Stimulated activated CD4-positive, alpha-beta T cell treated with anti-CD3 and anti-CD28 coated beads, TNF-alpha, amount 100 ng/mL, for 24 hours (primary cell): ENCODE measurements at regions not wholly inside any gene's neighbourhood (a gene's known extent, or its start where the extent isn't known, plus 50 kb on each side); places are given as distances from the start of the nearest gene placed in this dataset.

Source experiments
- DNase-seq, 3 experiments: peaks; one replicate each; pipeline ENCODE4 v3.0.0-alpha.2; 2020; ENCODE audit warnings: low read depth in 3 of 3

DNA sequence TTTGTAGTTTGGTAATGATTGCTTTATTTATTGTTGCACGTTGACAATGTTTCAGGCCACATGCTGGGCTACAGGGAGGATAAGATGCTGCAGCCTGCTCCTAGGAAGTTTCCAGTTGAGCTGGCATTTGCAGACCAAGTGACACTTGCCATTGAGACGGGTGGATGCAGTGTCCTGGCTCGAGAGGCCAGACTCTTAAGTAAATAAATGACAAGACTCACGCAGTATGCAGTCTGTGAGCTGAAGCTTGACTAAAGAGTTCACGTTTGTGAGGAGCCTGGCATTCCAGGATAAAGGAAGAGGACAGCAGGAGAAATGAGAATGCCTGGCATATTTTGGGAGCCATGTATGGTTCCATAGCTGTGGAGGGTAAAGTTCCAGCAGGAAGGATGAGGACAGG is 105.8 kb downstream of the BAMBI start:
- no peak for DNase-seq

DNA sequence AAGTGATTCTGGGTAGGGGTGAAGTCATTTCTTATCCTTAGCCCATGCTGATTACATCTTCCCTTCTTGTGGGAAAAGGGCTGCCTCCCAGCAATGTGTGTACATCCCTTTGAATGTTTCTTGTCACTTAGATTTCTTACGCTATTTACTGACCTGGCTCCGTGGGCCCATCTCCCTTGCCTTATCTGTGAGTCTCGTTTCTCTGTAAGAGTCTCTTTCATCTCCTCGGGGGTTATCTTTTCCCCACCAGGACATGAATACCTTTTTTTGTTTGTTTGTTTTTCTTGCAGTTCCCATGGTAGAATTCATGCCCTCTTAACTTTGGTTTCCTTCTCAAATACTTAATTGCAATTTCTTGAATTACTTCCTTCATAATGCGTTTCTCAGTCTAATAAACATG is 107.7 kb downstream of the BAMBI start:
- DNase-seq, result no peak

DNA sequence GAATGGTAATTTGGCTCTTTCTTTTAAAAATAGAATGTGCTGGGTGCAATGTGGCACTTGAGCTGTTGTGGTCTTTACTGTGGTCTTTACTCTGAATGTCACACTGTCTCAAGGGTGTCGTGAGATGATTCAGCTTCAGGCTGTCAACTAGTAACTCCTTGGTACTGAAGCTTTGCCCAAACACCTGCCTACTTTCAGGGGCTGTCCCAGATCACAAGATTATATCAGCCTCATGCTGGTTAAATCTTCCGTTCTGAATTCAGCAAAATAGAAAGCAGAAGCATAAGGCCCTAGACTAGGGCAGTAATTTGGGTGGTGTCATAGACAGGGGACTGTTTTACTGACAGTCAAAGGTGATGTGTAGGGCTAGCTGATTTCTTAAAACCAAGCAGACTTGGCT is 110.9 kb downstream of the BAMBI start:
- no peak for DNase-seq

DNA sequence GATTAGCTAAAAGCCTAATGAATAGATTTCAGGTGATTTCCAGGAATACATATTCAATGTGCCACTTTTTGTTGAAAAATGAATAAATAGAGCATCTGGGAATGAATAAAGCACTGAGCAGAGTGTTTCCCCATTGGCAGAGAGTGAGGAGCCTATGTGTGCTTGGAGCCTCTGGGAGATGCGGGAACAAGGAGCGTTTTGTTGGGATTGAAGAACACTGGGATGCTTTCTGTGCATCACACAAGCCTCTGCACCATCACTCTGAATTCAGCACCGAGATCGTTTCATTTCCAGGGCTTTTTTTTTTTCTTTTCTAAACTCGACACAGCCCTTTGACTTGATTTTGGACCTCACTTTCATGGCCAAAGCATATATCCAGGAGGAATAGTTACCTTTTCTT is 111.4 kb downstream of the BAMBI start:
- no peak for DNase-seq

DNA sequence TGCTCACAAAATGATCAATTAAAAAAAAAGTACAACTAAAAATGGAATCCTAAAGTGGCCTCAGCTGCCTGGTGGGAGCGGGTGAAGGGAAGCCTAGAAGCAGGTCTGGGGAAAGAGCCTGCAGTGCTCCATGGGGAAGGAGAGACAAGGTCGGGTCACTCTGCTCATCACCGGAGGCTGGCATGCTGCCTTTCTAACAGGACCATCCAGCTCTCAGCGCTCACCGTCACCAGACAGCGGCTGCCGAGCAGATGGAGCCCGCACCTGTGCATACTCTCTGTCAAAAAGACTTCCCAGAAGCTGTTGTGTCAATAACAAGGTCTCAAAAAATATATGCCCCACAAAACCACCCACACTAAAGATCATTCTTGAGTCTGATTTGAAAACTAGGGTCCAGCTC is 112.8 kb downstream of the BAMBI start:
- no peak for DNase-seq

DNA sequence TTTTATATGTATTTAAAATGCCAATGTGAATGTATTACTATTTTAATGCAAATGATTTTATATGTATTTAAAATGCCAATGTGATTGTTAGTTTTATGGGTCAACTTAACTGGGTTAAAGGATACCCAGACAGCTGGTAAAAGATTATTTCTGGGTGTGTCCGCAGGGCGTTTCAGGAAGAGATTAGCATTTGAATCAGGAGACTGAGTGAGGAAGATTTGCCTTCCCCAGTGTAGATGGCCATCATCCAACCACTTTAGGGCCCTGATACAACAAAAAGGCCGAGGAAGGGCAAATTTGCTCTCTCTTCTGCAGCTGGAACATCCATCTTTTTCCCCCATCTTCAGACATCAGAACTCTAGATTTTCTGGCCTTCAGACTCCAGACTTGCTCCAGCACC is 116.2 kb downstream of the BAMBI start:
- DNase-seq, result no peak

DNA sequence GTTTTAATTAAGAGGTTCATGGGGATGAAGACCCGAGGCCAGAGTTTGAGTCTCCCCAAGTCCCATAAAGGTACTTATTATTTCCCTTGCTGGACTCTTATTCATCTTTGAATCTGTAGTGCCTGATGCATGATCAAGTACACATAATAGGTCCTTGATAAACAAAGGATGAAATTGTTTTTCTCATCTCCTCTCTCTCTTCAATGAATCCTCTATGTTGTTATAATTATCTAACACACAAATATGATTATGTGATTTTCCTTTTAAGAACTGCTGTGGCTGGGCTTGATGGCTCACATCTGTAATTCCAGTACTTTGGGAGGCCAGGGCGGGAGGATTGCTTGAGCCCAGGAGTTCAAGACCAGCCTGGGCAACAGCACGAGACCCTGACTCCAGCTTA is 117.7 kb downstream of the BAMBI start:
- DNase-seq, result no peak

DNA sequence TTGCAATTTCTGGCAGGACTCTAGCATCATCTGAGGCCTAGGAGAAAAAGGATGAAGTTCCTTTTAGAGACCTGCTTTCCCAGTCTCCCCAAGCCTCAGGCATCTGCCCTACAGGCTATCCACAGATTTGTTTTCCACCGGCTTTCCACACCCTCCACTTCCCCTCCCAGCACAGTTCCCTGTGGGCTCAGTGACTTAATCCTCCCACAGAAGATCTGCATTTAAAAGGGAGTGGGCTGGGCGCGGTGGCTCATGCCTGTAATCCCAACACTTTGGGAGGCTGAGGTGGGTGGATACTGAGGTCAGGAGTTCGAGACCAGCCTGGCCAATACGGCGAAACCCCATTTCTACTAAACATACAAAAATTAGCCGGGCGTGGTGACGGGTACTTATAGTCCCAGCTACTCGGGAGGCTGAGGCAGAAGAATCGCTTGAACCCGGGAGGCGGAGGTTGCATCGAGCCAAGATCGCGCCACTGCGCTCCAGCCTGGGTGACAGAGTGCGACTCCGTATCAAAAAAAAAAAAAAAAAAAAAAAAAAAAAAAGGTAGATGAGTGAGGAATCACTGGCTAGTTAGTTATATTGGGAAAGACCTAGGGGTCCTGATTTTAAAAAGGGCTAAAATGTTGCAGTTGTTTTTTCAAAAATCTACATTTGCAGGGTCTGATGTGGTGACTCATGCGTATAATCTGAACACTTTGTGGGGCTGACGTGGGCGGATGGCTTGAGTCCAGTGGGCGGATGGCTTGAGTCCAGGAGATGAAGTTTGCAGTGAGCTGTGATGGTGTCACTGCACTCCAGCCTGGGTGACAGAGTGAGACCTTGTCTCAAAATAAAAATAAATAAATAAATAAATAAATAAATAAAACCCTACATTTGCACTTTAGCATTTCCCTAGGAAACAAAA is 119.5 kb downstream of the BAMBI start:
- no peak for DNase-seq

DNA sequence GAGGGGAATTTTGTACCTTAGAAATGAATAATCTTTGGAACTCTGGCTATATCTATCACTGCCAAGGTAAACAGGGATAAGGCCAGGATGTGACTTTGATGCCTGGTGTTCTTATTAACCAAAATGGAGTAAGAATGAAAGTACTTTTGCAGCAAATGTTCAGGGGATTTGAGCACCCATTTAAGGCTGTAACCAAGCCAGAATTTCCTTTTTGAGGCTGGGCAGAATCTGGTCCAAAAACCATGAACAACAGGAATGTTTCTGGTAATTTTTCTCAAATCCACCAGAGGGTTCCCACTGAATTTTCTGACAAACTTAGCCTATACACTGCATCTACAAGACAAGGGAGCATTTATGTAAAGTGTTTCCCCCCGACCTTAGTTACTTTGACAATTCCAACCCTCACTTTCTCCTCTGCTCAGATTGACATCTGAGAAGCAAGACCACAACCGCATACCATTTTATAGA is 120.6 kb downstream of the BAMBI start:
- DNase-seq, result no peak

DNA sequence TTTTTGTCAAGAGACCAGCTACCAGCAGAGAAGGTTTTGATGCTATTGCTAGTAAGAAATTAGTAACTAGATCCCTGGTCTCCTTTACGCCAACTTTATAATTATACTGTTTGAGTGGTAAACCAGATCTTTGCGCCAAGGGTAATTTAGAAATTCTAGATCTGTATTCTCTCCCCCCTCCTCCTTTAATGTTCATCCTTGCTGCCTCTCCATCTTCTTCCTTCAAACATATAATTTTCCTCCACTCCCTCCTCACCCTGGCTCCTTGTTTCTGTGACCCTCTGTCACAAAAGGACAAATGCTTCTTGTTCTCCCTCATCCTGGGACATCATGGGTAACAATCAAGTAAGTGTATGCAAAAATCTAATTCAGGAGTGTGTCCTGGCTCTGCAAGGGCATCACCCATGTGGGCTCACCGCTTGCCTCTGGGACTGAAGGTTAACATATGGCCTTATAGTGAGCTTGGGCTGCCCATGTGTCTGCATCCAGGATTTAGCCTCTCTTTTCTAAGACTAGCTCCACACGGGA is 121.2 kb downstream of the BAMBI start:
- DNase-seq, result no peak

DNA sequence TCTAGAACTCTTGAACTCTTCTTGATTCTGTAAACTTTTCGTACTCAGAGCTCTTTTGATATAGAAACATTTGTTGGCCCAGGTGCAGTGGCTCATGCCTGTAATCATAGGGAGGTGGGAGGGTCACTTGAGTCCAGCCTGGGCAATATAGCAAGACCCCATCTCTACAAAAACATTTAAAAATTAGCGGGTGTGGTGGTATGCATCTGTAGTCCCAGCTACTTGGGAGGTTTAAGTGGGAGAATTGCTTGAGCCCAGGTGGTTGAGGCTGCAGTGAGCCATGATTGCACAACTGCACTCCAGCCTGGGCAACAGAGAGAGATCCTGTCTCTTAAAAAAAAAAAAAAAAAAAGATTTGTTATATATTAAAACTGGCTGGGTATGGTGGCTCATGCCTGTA is 121.6 kb downstream of the BAMBI start:
- DNase-seq, result no peak

DNA sequence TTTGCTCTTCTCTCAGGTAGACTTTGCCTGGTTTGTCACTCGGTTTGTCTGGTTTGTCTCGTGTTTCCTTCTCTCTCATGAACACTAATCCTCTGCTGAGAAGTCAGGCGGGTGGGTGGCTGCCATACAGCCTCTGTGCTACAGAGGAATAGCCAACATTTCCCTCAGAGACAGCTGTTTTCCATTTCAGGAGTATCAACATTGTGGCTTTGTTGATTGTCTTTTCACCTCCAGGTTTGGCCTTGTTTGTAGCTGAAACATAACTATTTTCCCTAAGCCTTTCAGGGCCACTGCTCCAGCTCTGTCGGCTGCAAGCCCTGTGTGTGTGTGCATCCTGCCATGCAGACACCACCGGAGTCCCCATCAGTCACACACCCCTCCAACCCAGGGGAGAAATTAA is 122.8 kb downstream of the BAMBI start:
- DNase-seq, result no peak

DNA sequence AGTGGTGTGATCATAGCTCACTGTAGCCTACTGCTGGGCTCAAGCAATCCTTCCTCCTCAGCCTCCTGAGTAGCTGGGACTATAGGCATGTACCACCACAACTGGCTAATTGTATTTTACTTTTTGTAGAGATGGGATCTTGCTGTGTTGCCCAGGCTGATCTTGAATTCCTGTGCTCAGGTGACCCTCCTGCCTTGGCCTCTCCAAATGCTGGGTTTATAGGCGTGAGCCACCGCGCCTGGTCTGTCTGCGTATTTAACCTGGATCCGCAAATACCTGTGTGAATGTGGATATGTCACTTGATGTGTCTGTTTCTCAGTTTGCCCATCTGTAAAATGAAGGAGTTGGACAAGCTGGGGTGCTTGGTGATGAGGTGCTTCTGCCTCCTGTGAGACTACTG is 123.9 kb downstream of the BAMBI start:
- no peak for DNase-seq

DNA sequence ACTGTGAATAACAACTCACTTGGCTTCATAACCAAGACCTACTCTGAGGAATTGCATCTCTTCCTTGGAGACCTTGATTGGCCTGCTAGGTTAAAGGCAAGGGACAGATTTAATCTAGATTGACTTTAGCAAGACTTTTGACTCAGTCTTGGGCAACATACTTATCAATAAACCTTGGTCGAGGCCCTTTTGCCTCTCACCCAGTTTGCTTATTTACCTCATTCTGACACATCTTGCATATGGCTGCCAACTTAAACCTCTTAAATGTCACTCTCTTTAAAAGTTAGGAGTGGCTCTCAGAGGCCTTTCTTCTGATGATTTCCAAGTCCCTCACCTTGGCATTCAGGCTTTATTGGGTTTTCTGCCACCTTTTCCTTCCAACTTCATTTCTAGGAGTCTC is 124.5 kb downstream of the BAMBI start:
- no peak for DNase-seq

DNA sequence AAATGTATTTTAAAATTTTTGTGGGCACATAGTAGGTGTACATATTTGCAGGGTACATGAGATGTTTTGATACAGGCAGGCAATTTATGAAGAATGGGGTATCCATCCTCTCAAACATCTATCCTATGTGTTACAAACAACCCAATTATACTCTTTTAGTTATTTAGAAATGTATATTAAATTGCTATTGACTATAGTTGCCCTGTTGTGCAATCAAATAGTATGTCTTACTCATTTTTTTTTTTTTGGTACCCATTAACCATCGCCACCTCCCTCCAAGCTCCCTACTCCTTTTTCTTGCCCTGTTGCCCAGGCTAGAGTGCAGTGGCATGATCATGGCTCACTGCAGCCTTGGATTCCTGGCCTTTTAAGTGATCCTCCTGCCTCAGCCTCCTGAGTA is 128.1 kb downstream of the BAMBI start:
- no peak for DNase-seq

DNA sequence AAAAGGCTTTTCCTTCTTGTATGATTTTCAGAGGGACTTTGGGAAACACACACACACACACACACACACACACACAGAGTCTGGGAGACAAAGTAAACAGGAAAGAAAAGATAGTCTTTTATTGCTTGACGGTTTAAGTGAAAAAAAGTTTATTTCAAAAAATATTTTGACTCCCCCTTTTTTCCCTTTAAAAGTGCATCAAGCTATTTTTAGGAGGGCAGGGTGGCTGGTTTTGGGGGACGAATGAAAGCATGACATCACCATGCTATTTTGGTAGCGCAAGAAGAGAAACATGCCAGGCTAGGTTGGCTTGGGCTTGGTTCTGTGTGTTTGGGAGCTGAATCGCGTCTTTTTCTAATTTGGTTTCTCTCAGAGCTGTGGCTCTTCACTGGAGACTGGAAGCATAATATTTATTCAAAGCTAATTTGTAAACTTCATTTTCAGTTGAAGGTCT is 129.2 kb downstream of the BAMBI start:
- DNase-seq, result no peak

DNA sequence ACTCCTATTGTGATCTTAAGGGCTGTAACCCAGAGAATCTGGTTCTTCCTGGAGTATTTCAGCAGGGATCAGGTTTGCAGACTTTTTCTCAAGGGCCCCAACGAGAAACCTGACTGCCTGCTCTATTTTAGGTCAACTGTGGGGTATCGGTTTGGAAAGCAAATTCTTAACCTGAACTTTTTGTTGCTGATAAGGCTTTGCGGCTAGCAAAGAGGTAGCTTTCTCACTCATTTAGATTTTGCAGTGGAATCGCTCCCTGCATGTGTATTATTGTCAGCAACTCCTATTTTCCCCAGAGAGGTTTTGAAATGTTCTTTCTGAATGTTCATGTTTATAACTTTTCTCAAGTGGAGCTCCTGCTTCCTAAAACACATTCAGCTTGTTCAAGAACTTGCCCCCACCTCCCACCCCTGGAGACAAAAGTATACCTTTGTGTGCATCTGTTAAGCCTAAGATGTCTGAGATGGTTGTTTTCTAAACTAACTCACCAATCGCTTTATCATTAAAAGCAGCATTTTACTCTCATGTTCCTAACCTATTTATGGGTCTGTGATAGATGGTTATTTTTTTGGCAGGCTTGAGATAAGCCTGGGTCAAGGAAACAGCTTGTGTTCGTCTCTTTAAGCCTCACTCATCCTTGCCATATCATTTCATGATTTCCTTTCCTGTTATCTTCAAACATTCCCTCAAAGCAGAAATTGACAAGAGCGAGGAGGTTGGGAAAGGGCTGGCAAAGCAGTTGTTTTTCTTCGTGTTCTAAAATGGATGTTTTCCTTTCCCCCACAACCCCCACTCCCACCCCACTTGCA is 129.8 kb downstream of the BAMBI start:
- DNase-seq, result no peak

DNA sequence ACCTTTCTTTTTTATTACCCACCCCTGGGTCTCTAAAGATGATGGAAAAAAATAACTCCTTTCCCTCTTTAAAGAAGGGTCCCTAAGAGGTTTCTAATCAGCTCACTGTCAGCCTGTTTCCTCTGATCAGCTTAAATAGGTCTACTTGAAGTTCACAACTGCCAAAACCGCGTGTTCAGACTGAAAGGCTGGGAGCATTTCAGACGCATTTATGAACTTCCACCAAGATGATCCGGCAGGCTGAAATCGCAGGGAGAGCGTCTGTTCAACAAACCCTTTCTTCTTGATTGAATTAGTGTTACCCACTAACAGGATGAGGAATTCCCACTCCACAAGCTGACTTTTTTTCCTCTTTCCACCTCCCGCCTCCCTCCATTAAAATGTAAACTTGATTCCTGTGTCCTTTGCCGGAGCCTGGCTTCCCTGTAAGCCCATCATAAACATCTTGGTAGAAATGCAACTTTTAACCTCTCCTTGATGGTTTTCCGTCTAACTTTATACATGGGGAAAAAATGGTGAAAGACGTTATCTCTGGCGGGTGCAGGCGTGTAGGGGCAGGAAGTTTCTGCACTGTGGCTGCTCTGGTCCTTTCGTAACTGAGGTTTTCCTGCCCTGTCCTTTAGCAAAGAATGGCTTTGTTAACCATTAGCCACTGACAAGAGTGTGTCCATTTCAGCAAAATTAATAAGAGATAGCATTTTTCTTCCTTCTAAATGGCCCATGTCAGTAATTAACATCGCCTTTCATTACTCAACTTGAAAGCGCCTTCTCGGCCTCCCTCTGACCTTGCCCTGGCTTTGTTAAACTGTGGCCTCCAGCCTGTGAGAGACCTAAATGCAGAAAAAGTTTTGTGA is 130.7 kb downstream of the BAMBI start:
- DNase-seq, result no peak

DNA sequence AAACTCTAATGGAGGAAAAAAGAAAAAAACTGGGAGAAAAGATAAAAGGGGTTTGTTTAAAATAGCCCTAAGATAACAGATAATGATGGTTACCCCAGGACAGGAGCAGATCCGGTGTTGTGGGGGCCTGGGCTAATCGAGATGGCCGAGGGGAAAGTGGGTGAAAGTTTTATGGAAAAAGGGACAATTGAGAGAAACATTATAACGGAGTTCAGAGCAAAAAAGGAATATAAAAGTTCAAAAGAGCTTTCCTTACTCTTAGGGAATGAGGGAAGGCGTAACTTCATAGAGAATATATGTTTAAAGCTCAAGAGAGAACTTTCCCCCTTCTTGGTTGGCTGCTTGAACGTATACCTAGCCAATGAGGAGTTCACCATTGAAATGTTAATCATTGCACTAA is 131.4 kb downstream of the BAMBI start:
- no peak for DNase-seq

DNA sequence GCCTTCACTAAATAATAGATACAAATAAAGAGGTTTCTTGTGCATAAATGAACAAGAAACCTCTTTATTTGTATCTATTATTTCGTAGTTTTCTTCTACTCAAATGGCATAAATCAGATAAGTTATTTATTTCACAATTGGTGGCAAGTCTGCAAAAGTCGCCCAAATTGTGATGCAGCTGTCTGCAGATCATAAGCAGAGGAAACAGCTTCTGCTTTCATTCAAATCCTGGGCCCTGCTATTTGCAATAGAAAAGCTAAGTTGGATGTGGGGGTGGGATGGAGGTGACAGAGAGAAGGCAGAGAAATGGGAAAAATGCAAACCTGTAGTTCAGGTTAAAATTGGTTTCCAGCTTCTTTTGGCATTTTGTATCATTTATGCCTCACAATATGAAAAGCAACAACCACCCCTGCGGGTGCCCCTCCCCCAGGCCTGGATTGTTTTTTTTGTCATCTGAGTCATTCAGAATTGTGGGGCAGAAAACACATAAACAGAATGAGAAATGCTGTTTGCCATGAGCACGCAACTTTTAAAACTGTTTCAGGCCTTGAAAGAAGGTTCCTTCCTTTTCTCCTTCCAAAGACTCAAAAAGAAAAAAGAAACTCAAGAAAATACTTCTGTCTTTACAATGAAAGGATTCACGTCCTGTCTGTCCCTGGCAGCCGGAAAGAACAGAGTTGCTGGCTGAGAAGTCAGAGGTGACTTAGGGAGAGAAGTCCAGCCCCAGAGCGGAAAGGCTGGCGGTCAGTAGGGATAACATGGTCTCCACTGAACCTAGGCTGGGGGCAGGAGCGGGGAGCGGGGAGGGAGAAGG is 132.9 kb downstream of the BAMBI start:
- DNase-seq, result no peak
